GM19372 (cell line): ENCODE measurements at regions not wholly inside any gene's neighbourhood (a gene's known extent, or its start where the extent isn't known, plus 50 kb on each side); places are given as distances from the start of the nearest gene placed in this dataset.

Experiments used
- ATAC-seq: cut with Tn5 transposase; IDR thresholded peaks from one replicate; pipeline ENCODE4 v1.9.1; 2021; ENCODE audit warnings: mild to moderate bottlenecking, low read depth, moderate library complexity; ENCODE audit not compliant: unreplicated experiment

GRCh38 chrX:107502316-107502715, 52.9 kb downstream of the FRMPD3 start:
- ATAC-seq = no peak

- ATAC-seq = no peak
These were observed 54.6 kb downstream of the FRMPD3 start for GRCh38 chrX:107504006-107504405.

- no peak for ATAC-seq
These were observed 55.8 kb downstream of the FRMPD3 start for GRCh38 chrX:107505223-107505622.

- no peak for ATAC-seq
These were observed 57.2 kb downstream of the FRMPD3 start for GRCh38 chrX:107506596-107507031.

GRCh38 chrX:107507093-107507743, 57.8 kb downstream of the FRMPD3 start:
- ATAC-seq = no peak

- ATAC-seq = no peak
These were observed 58.3 kb downstream of the FRMPD3 start for GRCh38 chrX:107507744-107508117.

- ATAC-seq = no peak
These were observed 59.5 kb downstream of the FRMPD3 start for GRCh38 chrX:107508925-107509324.

GRCh38 chrX:107514944-107515343, 65.5 kb downstream of the FRMPD3 start:
- ATAC-seq = no peak

GRCh38 chrX:107521877-107522586, 72.6 kb downstream of the FRMPD3 start:
- ATAC-seq = no peak

GRCh38 chrX:107522901-107523300, 73.4 kb downstream of the FRMPD3 start:
- no peak for ATAC-seq

GRCh38 chrX:107526141-107526540, 76.7 kb downstream of the FRMPD3 start:
- ATAC-seq = no peak

GRCh38 chrX:107530141-107530540, 80.7 kb downstream of the FRMPD3 start:
- no peak for ATAC-seq

- ATAC-seq = no peak
These were observed 88.4 kb downstream of the FRMPD3 start for GRCh38 chrX:107537815-107538214.

GRCh38 chrX:107541244-107541643, 87.1 kb upstream of the PRPS1 start:
- ATAC-seq = no peak

- no peak for ATAC-seq
These were observed 86.3 kb upstream of the PRPS1 start for GRCh38 chrX:107542040-107542439.

GRCh38 chrX:107542500-107542899, 85.8 kb upstream of the PRPS1 start:
- peak; percentile 53 for ATAC-seq

- ATAC-seq = no peak
These were observed 80.7 kb upstream of the PRPS1 start for GRCh38 chrX:107547621-107548020.

- no peak for ATAC-seq
These were observed 79.5 kb upstream of the PRPS1 start for GRCh38 chrX:107548775-107549174.

- no peak for ATAC-seq
These were observed 78.8 kb upstream of the PRPS1 start for GRCh38 chrX:107549504-107549903.

- no peak for ATAC-seq
These were observed 76.8 kb upstream of the PRPS1 start for GRCh38 chrX:107551546-107551945.

GRCh38 chrX:107552930-107553329, 75.4 kb upstream of the PRPS1 start:
- ATAC-seq = no peak

- no peak for ATAC-seq
These were observed 71.3 kb upstream of the PRPS1 start for GRCh38 chrX:107556967-107557366.
